ENCODE measurements at regions not wholly inside any gene's neighbourhood (a gene's known extent, or its start where the extent isn't known, plus 50 kb on each side); places are given as distances from the start of the nearest gene placed in this dataset.
A peak's percentile ranks its signal among the peaks of the same experiment; 100 is the strongest.

DNA sequence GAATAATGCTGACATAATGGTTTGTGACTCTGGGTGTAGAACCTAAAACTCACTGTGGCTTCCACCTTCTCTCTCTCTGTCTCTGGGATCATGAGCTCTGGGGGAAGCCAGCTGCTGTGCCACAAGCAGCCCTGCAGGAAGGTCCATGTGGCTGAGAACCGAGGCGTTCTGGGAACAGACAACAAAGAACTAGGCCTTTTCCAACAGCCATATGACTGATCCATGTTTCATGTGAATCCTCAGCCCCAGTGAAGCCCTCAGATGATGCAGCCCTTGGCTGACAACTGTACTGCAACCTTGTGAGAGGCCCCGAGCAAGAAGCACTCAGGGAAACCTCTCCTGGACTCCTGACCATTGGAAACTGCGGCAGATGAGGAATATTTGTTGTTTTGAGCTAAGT lies 56.6 kb downstream of the HLA-G start:
- H2AFZ ChIP-seq (ENCODE audit: low read depth, low read length): no peak overlapping the region
- no peaks in the 10 kb centered on the region for H3K4me1 ChIP-seq (ENCODE audit: insufficient read depth, low read length)
- H3K4me1 Mint-ChIP-seq (ENCODE audit: low read depth, unreplicated experiment): no peaks in the 10 kb centered on the region

GRCh38 chr6:29886701-29887100 lies 55.6 kb upstream of the HLA-A start:
- H3K4me3 ChIP-seq (ENCODE audit: insufficient read depth, low read depth, low read length): no peak overlapping the region
- TF ChIP-seq EZH2 (IDR thresholded peaks at IDR 0.05; ENCODE audit: insufficient read depth, low read length): no peak
- TF ChIP-seq, protein P1, sequence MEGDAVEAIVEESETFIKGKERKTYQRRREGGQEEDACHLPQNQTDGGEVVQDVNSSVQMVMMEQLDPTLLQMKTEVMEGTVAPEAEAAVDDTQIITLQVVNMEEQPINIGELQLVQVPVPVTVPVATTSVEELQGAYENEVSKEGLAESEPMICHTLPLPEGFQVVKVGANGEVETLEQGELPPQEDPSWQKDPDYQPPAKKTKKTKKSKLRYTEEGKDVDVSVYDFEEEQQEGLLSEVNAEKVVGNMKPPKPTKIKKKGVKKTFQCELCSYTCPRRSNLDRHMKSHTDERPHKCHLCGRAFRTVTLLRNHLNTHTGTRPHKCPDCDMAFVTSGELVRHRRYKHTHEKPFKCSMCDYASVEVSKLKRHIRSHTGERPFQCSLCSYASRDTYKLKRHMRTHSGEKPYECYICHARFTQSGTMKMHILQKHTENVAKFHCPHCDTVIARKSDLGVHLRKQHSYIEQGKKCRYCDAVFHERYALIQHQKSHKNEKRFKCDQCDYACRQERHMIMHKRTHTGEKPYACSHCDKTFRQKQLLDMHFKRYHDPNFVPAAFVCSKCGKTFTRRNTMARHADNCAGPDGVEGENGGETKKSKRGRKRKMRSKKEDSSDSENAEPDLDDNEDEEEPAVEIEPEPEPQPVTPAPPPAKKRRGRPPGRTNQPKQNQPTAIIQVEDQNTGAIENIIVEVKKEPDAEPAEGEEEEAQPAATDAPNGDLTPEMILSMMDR (IDR thresholded peaks at IDR 0.05; ENCODE audit: insufficient read depth, low read depth, low read length): no peak

More for the DNA sequence above, 56.6 kb downstream of the HLA-G start:
- Histone ChIP-seq H3K36me3 (ENCODE audit: insufficient read depth, low read length) (no peaks in the 10 kb centered on the region), H3K27ac (ENCODE audit: low read depth, low read length) (no peak overlapping the region), H3K27me3 (ENCODE audit: insufficient read depth, low read length) (peaks cover 25% of the 10 kb centered on the region), H3K79me2 (ENCODE audit: insufficient read depth, low read length) (no peaks in the 10 kb centered on the region), H3K9me3 (ENCODE audit: insufficient read depth, low read depth, low read length) (no peaks in the 10 kb centered on the region), H3K9ac (ENCODE audit: low read length) (no peak overlapping the region), H3K4me3 (ENCODE audit: insufficient read depth, low read depth, low read length) (no peak overlapping the region), H3K4me2 (ENCODE audit: low read length) (no peak overlapping the region), H4K20me1 (ENCODE audit: insufficient read depth, low read length) (no peaks in the 10 kb centered on the region)
- no peak for DNase-seq (ENCODE audit: low read depth)
- H3K9me3 Mint-ChIP-seq (ENCODE audit: unreplicated experiment): peaks cover 14% of the 10 kb centered on the region
- peaks cover 4% of the 10 kb centered on the region for H3K36me3 Mint-ChIP-seq (ENCODE audit: low read depth, unreplicated experiment)
- H3K4me3 Mint-ChIP-seq (ENCODE audit: unreplicated experiment): no peak overlapping the region
- no peak overlapping the region for H3K27ac Mint-ChIP-seq (ENCODE audit: unreplicated experiment)
- no peak for FAIRE-seq
- TF ChIP-seq, protein P1 (IDR thresholded peaks at IDR 0.05; ENCODE audit: insufficient read depth, low read depth, low read length): no peak
- no peak for TF ChIP-seq EZH2 (IDR thresholded peaks at IDR 0.05; ENCODE audit: insufficient read depth, low read length)
- peaks cover 37% of the 10 kb centered on the region for H3K27me3 Mint-ChIP-seq (ENCODE audit: low read depth, unreplicated experiment)

GRCh38 chr6:29887330-29887818 lies 55.0 kb upstream of the HLA-A start:
- no peak for FAIRE-seq
- peak overlapping the region; percentile 40 for H3K4me3 Mint-ChIP-seq (ENCODE audit: unreplicated experiment)
- Histone ChIP-seq H3K27me3 (ENCODE audit: insufficient read depth, low read length) (peaks cover 25% of the 10 kb centered on the region), H3K4me3 (ENCODE audit: insufficient read depth, low read depth, low read length) (peak overlapping the region; percentile 50), H2AFZ (ENCODE audit: low read depth, low read length) (peak overlapping the region; percentile 89), H3K9me3 (ENCODE audit: insufficient read depth, low read depth, low read length) (no peaks in the 10 kb centered on the region), H3K79me2 (ENCODE audit: insufficient read depth, low read length) (no peaks in the 10 kb centered on the region), H3K36me3 (ENCODE audit: insufficient read depth, low read length) (no peaks in the 10 kb centered on the region), H3K4me2 (ENCODE audit: low read length) (peak overlapping the region; percentile 84), H3K27ac (ENCODE audit: low read depth, low read length) (peak overlapping the region; percentile 18), H4K20me1 (ENCODE audit: insufficient read depth, low read length) (no peaks in the 10 kb centered on the region), H3K4me1 (ENCODE audit: insufficient read depth, low read length) (no peaks in the 10 kb centered on the region), H3K9ac (ENCODE audit: low read length) (peak overlapping the region; percentile 73)
- DNase-seq (ENCODE audit: low read depth): no peak
- H3K36me3 Mint-ChIP-seq (ENCODE audit: low read depth, unreplicated experiment): peaks cover 4% of the 10 kb centered on the region
- peak; percentile 61 for TF ChIP-seq EZH2 (IDR thresholded peaks at IDR 0.05; ENCODE audit: insufficient read depth, low read length)
- TF ChIP-seq, protein P1 (IDR thresholded peaks at IDR 0.05; ENCODE audit: insufficient read depth, low read depth, low read length): no peak
- no peak overlapping the region for H3K27ac Mint-ChIP-seq (ENCODE audit: unreplicated experiment)
- peaks cover 63% of the 10 kb centered on the region for H3K27me3 Mint-ChIP-seq (ENCODE audit: low read depth, unreplicated experiment)
- peaks cover 11% of the 10 kb centered on the region for H3K9me3 Mint-ChIP-seq (ENCODE audit: unreplicated experiment)
- no peaks in the 10 kb centered on the region for H3K4me1 Mint-ChIP-seq (ENCODE audit: low read depth, unreplicated experiment)

More at GRCh38 chr6:29886701-29887100, 55.6 kb upstream of the HLA-A start:
- Histone ChIP-seq H2AFZ (ENCODE audit: low read depth, low read length) (no peak overlapping the region), H3K27ac (ENCODE audit: low read depth, low read length) (no peak overlapping the region), H3K36me3 (ENCODE audit: insufficient read depth, low read length) (no peaks in the 10 kb centered on the region), H3K4me2 (ENCODE audit: low read length) (no peak overlapping the region), H3K4me1 (ENCODE audit: insufficient read depth, low read length) (no peaks in the 10 kb centered on the region), H4K20me1 (ENCODE audit: insufficient read depth, low read length) (no peaks in the 10 kb centered on the region), H3K79me2 (ENCODE audit: insufficient read depth, low read length) (no peaks in the 10 kb centered on the region), H3K9me3 (ENCODE audit: insufficient read depth, low read depth, low read length) (no peaks in the 10 kb centered on the region), H3K27me3 (ENCODE audit: insufficient read depth, low read length) (peaks cover 25% of the 10 kb centered on the region), H3K9ac (ENCODE audit: low read length) (no peak overlapping the region)
- H3K36me3 Mint-ChIP-seq (ENCODE audit: low read depth, unreplicated experiment): peaks cover 4% of the 10 kb centered on the region
- peaks cover 59% of the 10 kb centered on the region for H3K27me3 Mint-ChIP-seq (ENCODE audit: low read depth, unreplicated experiment)
- peaks cover 11% of the 10 kb centered on the region for H3K9me3 Mint-ChIP-seq (ENCODE audit: unreplicated experiment)
- no peak for FAIRE-seq
- no peak for DNase-seq (ENCODE audit: low read depth)
- H3K4me1 Mint-ChIP-seq (ENCODE audit: low read depth, unreplicated experiment): no peaks in the 10 kb centered on the region
- no peak overlapping the region for H3K27ac Mint-ChIP-seq (ENCODE audit: unreplicated experiment)
- H3K4me3 Mint-ChIP-seq (ENCODE audit: unreplicated experiment): no peak overlapping the region

Measured in astrocyte (in vitro differentiated cells and primary cell).